ENCODE measurements at regions not wholly inside any gene's neighbourhood (a gene's known extent, or its start where the extent isn't known, plus 50 kb on each side); places are given as distances from the start of the nearest gene placed in this dataset.

- DNase-seq = no peak
Observed at GRCh38 chr9:79362100-79363081, 209.4 kb upstream of the TLE4 start.

GRCh38 chr9:79369676-79370075 is 202.1 kb upstream of the TLE4 start:
- no peak for DNase-seq

GRCh38 chr9:79371301-79371700 is 200.5 kb upstream of the TLE4 start:
- DNase-seq = no peak

- DNase-seq = no peak
Observed at GRCh38 chr9:79371948-79372555, 199.7 kb upstream of the TLE4 start.

- DNase-seq = no peak
Observed at GRCh38 chr9:79377339-79377855, 194.4 kb upstream of the TLE4 start.

- DNase-seq = no peak
Observed at GRCh38 chr9:79378107-79378506, 193.7 kb upstream of the TLE4 start.

- no peak for DNase-seq
Observed at GRCh38 chr9:79382044-79382443, 189.7 kb upstream of the TLE4 start.

- no peak for DNase-seq
Observed at GRCh38 chr9:79382458-79382857, 189.3 kb upstream of the TLE4 start.

GRCh38 chr9:79383096-79383495 is 188.7 kb upstream of the TLE4 start:
- no peak for DNase-seq

- no peak for DNase-seq
Observed at GRCh38 chr9:79384091-79384490, 187.7 kb upstream of the TLE4 start.

GRCh38 chr9:79384501-79384900 is 187.3 kb upstream of the TLE4 start:
- DNase-seq = no peak

GRCh38 chr9:79387101-79387835 is 184.5 kb upstream of the TLE4 start:
- DNase-seq = no peak

GRCh38 chr9:79390077-79390698 is 181.6 kb upstream of the TLE4 start:
- no peak for DNase-seq

GRCh38 chr9:79390781-79391770 is 180.7 kb upstream of the TLE4 start:
- no peak for DNase-seq

GRCh38 chr9:79395228-79395627 is 176.5 kb upstream of the TLE4 start:
- no peak for DNase-seq

- DNase-seq = no peak
Observed at GRCh38 chr9:79395755-79396154, 176.0 kb upstream of the TLE4 start.

- DNase-seq = no peak
Observed at GRCh38 chr9:79396168-79396567, 175.6 kb upstream of the TLE4 start.

- DNase-seq = peak; percentile 15
Observed at GRCh38 chr9:79403495-79403894, 168.3 kb upstream of the TLE4 start.

GRCh38 chr9:79408200-79408599 is 163.6 kb upstream of the TLE4 start:
- DNase-seq = no peak

GRCh38 chr9:79408617-79409016 is 163.1 kb upstream of the TLE4 start:
- no peak for DNase-seq

GRCh38 chr9:79409182-79409823 is 162.5 kb upstream of the TLE4 start:
- DNase-seq = no peak
